Nephron (organoid): ENCODE measurements at regions not wholly inside any gene's neighbourhood (a gene's known extent, or its start where the extent isn't known, plus 50 kb on each side); places are given as distances from the start of the nearest gene placed in this dataset.
"Not testable (repeated sequence)": the region's sequence is repeated elsewhere in the genome, so short reads cannot be mapped to it uniquely, and the experiment has no call there.

Experiments used
- H3K27ac Mint-ChIP-seq, 3 experiments: 2 replicates each; pipeline ENCODE4 v1.8.0; 2020; ENCODE audit warnings: mixed read lengths in 3 of 3, mild to moderate bottlenecking in 2 of 3, moderate library complexity in 1 of 3
- H3K27me3 Mint-ChIP-seq: 2 replicates; pipeline ENCODE4 v1.8.0; 2021; ENCODE audit warnings: low read depth, mild to moderate bottlenecking, moderate library complexity, mixed read lengths
- H3K36me3 Mint-ChIP-seq: 2 replicates; pipeline ENCODE4 v1.8.0; 2020; ENCODE audit warnings: low read depth, mixed read lengths
- H3K4me1 Mint-ChIP-seq: 2 replicates; pipeline ENCODE4 v1.8.0; 2020; ENCODE audit warnings: mixed read lengths
- H3K4me3 Mint-ChIP-seq, 3 experiments: 2 replicates each; pipeline ENCODE4 v1.8.0; 2020; ENCODE audit warnings: mild to moderate bottlenecking in 3 of 3, mixed read lengths in 3 of 3, moderate library complexity in 2 of 3
- H3K9me3 Mint-ChIP-seq: 2 replicates; pipeline ENCODE4 v1.8.0; 2020; ENCODE audit warnings: mixed read lengths
- TF ChIP-seq, protein P1 (sequence below), 3 experiments: fragments of 200-600 bp; sonication (generic); IDR thresholded peaks; one replicate each; pipeline ENCODE4 v1.5.0; 2021; ENCODE audit warnings: antibody characterized with exemption in 3 of 3; ENCODE audit not compliant: unreplicated experiment in 3 of 3

DNA sequence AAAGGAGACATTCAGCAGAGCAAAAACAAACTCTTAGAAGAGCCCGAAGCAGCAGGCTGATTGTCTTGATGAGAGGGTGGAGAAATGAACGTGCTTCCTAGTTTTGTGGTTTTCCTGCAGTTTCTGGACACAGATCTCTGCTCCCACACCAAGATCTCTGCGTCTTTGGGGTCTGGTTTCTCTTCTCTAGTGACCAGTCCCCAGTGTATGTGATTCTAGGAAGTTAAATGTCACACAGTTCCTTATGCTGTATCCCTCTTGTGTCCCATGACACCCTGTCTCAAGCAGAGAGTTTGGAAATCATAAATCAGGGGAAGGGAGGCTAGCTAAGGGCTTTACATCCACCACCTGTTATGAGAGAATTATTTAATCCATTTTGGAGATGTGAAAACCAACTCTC lies 55.4 kb upstream of the KLF14 start:
- Mint-ChIP-seq H3K9me3 (no peaks in the 10 kb centered on the region), H3K27me3 (no peaks in the 10 kb centered on the region)

DNA sequence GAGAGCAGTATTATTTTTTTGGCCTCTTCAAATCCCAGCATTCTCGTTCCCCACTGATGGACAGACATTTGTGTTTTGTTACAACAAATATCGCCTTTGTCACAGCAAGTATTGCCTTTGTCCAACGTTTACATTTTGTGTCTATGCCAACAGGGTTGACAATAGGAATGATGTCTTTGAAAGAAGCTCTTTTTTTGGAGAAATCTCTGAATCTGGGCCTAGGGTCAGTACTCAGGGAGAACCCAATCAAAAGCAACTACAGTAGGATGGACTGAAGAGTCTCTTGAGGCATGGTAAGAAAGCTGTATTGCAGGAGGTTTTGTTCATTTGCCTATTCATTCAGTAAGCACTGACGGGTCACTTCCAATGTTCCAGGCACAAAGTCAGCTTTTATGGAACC lies 57.7 kb upstream of the KLF14 start:
- peaks cover 10% of the 10 kb centered on the region for H3K4me1 Mint-ChIP-seq
- H3K4me3 Mint-ChIP-seq = no peak overlapping the region
- H3K9me3 Mint-ChIP-seq = no peaks in the 10 kb centered on the region
- TF ChIP-seq, protein P1, sequence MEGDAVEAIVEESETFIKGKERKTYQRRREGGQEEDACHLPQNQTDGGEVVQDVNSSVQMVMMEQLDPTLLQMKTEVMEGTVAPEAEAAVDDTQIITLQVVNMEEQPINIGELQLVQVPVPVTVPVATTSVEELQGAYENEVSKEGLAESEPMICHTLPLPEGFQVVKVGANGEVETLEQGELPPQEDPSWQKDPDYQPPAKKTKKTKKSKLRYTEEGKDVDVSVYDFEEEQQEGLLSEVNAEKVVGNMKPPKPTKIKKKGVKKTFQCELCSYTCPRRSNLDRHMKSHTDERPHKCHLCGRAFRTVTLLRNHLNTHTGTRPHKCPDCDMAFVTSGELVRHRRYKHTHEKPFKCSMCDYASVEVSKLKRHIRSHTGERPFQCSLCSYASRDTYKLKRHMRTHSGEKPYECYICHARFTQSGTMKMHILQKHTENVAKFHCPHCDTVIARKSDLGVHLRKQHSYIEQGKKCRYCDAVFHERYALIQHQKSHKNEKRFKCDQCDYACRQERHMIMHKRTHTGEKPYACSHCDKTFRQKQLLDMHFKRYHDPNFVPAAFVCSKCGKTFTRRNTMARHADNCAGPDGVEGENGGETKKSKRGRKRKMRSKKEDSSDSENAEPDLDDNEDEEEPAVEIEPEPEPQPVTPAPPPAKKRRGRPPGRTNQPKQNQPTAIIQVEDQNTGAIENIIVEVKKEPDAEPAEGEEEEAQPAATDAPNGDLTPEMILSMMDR (IDR thresholded peaks at IDR 0.05; ENCODE audit: unreplicated experiment in 3 of 3) = no peak
- H3K27me3 Mint-ChIP-seq = no peaks in the 10 kb centered on the region
- no peak overlapping the region for H3K27ac Mint-ChIP-seq
- no peaks in the 10 kb centered on the region for H3K36me3 Mint-ChIP-seq

More for the DNA sequence above, 55.4 kb upstream of the KLF14 start:
- Mint-ChIP-seq H3K4me1 (peaks cover 9% of the 10 kb centered on the region), H3K4me3 (no peak overlapping the region), H3K36me3 (no peaks in the 10 kb centered on the region), H3K27ac (no peak overlapping the region)
- TF ChIP-seq, protein P1 (IDR thresholded peaks at IDR 0.05; ENCODE audit: unreplicated experiment in 3 of 3) = no peak

DNA sequence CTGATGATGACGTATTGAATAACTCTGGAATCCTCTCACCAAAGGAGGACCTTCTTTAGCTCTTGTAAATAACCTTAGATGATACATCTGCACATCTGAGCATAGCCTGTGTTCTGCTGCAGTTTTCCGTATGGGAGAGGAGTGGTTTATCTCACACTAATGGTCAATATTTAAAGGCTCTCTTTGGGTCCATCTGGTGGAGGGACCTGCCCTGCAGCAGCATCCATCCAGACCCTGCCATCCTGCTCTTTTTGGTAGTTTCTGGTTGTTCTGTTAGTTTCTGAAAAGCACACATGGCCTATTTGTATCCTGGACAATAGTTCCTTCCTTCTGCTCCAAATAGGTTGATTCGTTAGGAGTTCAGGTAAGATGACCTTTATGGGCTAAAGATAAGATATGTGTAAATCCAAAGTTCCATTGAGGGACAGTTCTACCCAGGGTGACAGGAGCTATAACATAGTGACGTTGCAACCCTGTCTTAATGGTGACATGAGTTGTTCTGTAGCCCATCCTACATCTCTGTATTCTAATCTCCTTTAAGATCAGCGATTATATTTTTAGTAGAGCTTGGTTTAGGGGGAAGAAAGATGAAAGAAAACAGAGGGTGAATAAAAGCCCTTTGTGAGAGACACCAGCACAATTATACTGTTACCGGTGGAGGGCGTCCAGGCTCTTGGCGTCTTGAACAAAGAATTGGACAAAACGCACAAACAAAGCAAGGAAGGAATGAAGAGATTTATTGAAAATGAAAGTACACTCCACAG lies 60.0 kb upstream of the KLF14 start:
- Mint-ChIP-seq H3K27me3 (no peaks in the 10 kb centered on the region), H3K9me3 (peaks cover 12% of the 10 kb centered on the region), H3K27ac (peak overlapping the region in 2 of 3 experiments; percentile 34 to 62), H3K4me3 (peak overlapping the region in 1 of 3 experiments; percentile 10), H3K4me1 (peaks cover 10% of the 10 kb centered on the region), H3K36me3 (no peaks in the 10 kb centered on the region)
- TF ChIP-seq, protein P1 (IDR thresholded peaks at IDR 0.05; ENCODE audit: unreplicated experiment in 3 of 3) = no peak

DNA sequence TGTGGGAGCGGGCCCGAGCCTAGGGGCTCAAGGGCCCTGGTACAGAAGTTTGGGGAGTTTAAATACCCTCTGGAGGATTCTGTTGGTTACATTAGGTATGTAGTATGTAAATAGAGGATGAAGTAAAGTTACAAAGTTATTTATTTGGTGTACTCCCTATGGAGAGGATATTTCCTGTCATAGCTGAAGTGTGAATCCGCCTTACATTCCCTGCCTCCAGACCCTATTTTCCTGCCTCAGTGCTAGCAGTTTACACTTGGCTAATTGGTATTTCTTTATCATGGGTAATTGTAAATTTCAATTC lies 60.6 kb upstream of the KLF14 start:
- Mint-ChIP-seq H3K4me3 (peak overlapping the region in 1 of 3 experiments; percentile 10), H3K36me3 (no peaks in the 10 kb centered on the region), H3K9me3 (peaks cover 14% of the 10 kb centered on the region), H3K4me1 (peaks cover 10% of the 10 kb centered on the region), H3K27ac (peak overlapping the region in 2 of 3 experiments; percentile 34 to 62), H3K27me3 (no peaks in the 10 kb centered on the region)
- TF ChIP-seq, protein P1 (IDR thresholded peaks at IDR 0.05; ENCODE audit: unreplicated experiment in 3 of 3) = no peak

DNA sequence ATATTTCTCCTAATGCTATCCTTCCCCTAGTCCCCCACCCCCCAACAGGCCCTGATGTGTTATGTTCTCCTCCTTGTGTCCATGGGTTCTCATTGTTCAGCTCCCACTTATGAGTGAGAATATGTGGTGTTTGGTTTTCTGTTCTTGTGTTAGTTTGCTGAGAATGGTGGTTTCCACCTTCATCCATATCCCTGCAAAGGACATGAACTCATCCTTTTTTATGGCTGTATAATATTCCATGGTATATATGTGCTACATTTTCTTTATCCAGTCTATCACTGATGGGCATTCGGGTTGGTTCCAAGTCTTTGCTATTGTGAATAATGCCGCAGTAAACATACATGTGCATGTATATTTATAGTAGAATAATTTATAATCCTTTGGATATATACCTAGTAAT lies 62.4 kb upstream of the KLF14 start:
- H3K27ac Mint-ChIP-seq, H3K4me3 Mint-ChIP-seq, H3K27me3 Mint-ChIP-seq, H3K36me3 Mint-ChIP-seq: not testable (repeated sequence)
- peaks cover 14% of the 10 kb centered on the region for H3K9me3 Mint-ChIP-seq
- H3K4me1 Mint-ChIP-seq = peaks cover 10% of the 10 kb centered on the region

DNA sequence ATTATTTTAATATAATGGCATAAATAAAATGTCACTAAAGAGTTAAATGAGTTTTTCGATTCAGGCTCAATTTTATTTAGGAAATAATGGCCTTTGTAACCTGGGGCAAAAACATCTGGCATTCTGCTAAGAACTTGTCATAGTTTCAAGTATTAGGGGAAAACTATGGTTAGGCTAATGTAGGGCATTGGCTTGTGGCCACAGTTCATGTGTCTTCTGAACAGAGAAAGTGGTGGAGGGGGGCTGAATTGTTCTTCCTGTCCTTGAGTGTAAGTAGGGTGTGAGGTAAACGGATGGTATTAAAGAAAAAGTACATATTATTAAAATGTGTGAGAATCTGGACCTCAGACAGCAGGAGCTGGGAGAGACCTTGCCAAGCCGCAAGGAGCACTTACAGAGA lies 69.1 kb upstream of the KLF14 start:
- Mint-ChIP-seq H3K27me3 (no peaks in the 10 kb centered on the region), H3K27ac (peak overlapping the region; percentile 34 to 76 (median 68)), H3K36me3 (no peaks in the 10 kb centered on the region), H3K4me1 (peaks cover 27% of the 10 kb centered on the region), H3K9me3 (peaks cover 8% of the 10 kb centered on the region), H3K4me3 (no peak overlapping the region)
- TF ChIP-seq, protein P1 (IDR thresholded peaks at IDR 0.05; ENCODE audit: unreplicated experiment in 3 of 3) = no peak
